A673 (cell line): ENCODE measurements at regions not wholly inside any gene's neighbourhood (a gene's known extent, or its start where the extent isn't known, plus 50 kb on each side); places are given as distances from the start of the nearest gene placed in this dataset.

ENCODE experiments used
- BruUV-seq: library from RNA; stranded (reverse); fragments of 400-500 nt; replicated peaks from 2 replicates; lab custom pipeline; 2021; lab: Mats Ljungman, UMichigan
- CTCF ChIA-PET: fragments of 300-600 bp; sonication (Branson Sonifier 250); formaldehyde crosslinking; loops from one replicate; lab custom pipeline; 2022; ENCODE audit warnings: antibody characterized with exemption; lab: Charles Lee
- POLR2A ChIA-PET: fragments of 300-600 bp; sonication (Branson Sonifier 250); formaldehyde crosslinking; loops from one replicate; lab custom pipeline; 2022; ENCODE audit warnings: antibody characterized with exemption; ENCODE audit not compliant: low non-redundant PET; lab: Charles Lee
- DNase-seq: peaks from one replicate; pipeline ENCODE4 v3.0.0-alpha.2; 2015; ENCODE audit warnings: low spot score
- H3K27ac ChIP-seq: fragments of 200-600 bp; sonication (generic); 2 replicates; pipeline ENCODE4 v1.5.1; 2016; ENCODE audit warnings: mixed run types, low read depth, mild to moderate bottlenecking, mixed read lengths, antibody characterized with exemption, low read length; ENCODE audit not compliant: poor library complexity, severe bottlenecking
- H3K27me3 ChIP-seq: fragments of 200-600 bp; sonication (generic); replicated peaks from 2 replicates; pipeline ENCODE4 v1.6.1; 2017; ENCODE audit warnings: mixed run types, low read depth, mild to moderate bottlenecking, mixed read lengths, antibody characterized with exemption, low read length; ENCODE audit not compliant: insufficient read depth, poor library complexity
- H3K36me3 ChIP-seq: fragments of 200-600 bp; sonication (generic); 2 replicates; pipeline ENCODE4 v1.6.1; 2016; ENCODE audit warnings: mixed run types, mild to moderate bottlenecking, mixed read lengths, antibody characterized with exemption, low read length; ENCODE audit not compliant: insufficient read depth, poor library complexity, severe bottlenecking
- H3K4me1 ChIP-seq: fragments of 200-600 bp; sonication (generic); 2 replicates; pipeline ENCODE4 v1.6.1; 2017; ENCODE audit warnings: mixed run types, mild to moderate bottlenecking, mixed read lengths, antibody characterized with exemption, low read length; ENCODE audit not compliant: insufficient read depth, poor library complexity, severe bottlenecking
- H3K4me3 ChIP-seq: fragments of 200-600 bp; sonication (generic); 2 replicates; pipeline ENCODE4 v1.5.1; 2016; ENCODE audit warnings: low read depth, mixed run types, mild to moderate bottlenecking, mixed read lengths, low read length; ENCODE audit not compliant: poor library complexity, severe bottlenecking
- H3K9me3 ChIP-seq: fragments of 200-600 bp; sonication (generic); 2 replicates; pipeline ENCODE4 v1.6.1; 2016; ENCODE audit warnings: mixed run types, low read depth, mild to moderate bottlenecking, mixed read lengths, antibody characterized with exemption, low read length; ENCODE audit not compliant: poor library complexity, severe bottlenecking
- EZH2 ChIP-seq: fragments of 200-600 bp; sonication (generic); IDR thresholded peaks from 2 replicates; pipeline ENCODE4 v1.6.1; 2017; ENCODE audit warnings: borderline replicate concordance, low read depth, mild to moderate bottlenecking, mixed read lengths, antibody characterized with exemption, low read length; ENCODE audit not compliant: poor library complexity, severe bottlenecking
- intact Hi-C: fragments of 100-400 bp; cut with micrococcal nuclease; formaldehyde crosslinking; loops from one replicate; pipeline ENCODE4 v1.10.0; 2022; ENCODE audit not compliant: unreplicated experiment
- TF ChIP-seq, protein P1 (sequence below): fragments of 300-800, 200-600 bp; sonication (generic); conservative IDR thresholded peaks from 2 replicates; pipeline ENCODE4 v1.5.1; 2017; ENCODE audit warnings: low read depth, mild to moderate bottlenecking, antibody characterized with exemption, low read length, moderate library complexity, mixed read lengths

DNA sequence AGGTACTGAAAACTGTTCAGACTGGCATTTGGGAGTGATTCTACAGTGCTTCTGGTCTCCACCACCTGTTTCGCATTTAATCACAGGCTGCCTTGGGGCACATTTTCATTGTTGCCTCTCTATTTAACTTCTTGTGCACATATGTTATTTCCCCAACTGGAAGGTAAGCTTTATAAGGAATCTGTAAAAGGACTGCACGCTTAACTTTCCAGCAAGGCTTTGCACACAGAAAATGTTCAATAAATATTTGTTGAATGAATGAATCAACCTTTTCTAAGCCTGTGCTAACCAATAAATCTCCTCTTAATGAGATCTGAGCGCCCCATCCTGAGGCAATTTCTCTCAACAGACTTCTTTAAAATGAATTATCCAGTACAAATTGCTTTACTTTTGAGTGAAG, 84.3 kb upstream of the ARHGAP29 start:
- no peak overlapping the region for H3K4me3 ChIP-seq
- TF ChIP-seq, protein P1, sequence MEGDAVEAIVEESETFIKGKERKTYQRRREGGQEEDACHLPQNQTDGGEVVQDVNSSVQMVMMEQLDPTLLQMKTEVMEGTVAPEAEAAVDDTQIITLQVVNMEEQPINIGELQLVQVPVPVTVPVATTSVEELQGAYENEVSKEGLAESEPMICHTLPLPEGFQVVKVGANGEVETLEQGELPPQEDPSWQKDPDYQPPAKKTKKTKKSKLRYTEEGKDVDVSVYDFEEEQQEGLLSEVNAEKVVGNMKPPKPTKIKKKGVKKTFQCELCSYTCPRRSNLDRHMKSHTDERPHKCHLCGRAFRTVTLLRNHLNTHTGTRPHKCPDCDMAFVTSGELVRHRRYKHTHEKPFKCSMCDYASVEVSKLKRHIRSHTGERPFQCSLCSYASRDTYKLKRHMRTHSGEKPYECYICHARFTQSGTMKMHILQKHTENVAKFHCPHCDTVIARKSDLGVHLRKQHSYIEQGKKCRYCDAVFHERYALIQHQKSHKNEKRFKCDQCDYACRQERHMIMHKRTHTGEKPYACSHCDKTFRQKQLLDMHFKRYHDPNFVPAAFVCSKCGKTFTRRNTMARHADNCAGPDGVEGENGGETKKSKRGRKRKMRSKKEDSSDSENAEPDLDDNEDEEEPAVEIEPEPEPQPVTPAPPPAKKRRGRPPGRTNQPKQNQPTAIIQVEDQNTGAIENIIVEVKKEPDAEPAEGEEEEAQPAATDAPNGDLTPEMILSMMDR, result no peak
- TF ChIP-seq EZH2, result no peak
- BruUV-seq, result no TSS peak
- no peaks in the 10 kb centered on the region for H3K9me3 ChIP-seq
- H3K4me1 ChIP-seq, result no peaks in the 10 kb centered on the region
- no peaks in the 10 kb centered on the region for H3K27me3 ChIP-seq
- intact Hi-C loops, result loop anchor here (10.0 kb wide), 1 partner anchor 77 kb away; no protein-coding TSS in a partner anchor
- POLR2A ChIA-PET, result no interaction called here
- no peak for DNase-seq
- CTCF ChIA-PET, result no interaction called here
- H3K27ac ChIP-seq, result no peak overlapping the region
- no peaks in the 10 kb centered on the region for H3K36me3 ChIP-seq

DNA sequence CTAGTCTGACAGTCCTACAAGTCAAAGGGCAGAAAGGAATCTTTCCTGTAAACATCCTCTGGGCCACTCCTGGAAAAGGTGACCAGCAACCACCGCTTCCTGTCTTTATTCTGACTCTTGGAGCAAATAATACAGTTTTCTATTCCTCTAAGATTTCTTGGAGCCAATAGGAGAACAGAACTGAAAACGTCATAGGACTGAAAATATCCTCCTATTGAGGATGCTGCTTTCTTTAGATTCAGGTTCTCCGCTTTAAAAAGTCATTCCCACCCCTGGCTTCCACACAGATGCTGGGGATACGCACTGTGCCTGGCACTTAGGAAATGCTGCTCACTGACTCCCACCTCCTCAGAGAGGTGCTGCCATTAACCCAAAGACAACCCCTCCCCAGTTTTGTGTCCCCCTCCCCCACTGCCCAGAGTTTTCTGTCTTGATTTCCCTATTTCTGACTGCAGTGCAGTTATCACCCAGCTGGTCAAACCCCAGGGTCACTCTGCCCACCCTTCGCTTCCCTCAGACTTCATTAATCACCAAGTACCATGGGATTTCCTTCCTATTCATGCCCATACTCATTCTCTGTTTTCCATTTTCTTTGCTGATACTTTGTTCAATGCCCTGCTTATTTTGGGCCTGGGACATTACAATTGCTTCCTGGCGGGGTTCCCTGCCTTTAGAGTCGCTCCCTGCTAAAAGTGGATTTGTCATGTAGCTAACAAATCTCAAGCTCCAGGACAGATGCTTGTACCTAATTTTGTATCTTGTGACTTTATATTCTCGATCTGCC, 82.1 kb upstream of the ARHGAP29 start:
- H3K4me1 ChIP-seq, result no peaks in the 10 kb centered on the region
- no peak for TF ChIP-seq EZH2
- TF ChIP-seq, protein P1, result no peak
- no peak overlapping the region for H3K27ac ChIP-seq
- H3K9me3 ChIP-seq, result no peaks in the 10 kb centered on the region
- H3K4me3 ChIP-seq, result no peak overlapping the region
- H3K27me3 ChIP-seq, result no peaks in the 10 kb centered on the region
- H3K36me3 ChIP-seq, result no peaks in the 10 kb centered on the region
- POLR2A ChIA-PET, result no interaction called here
- DNase-seq, result no peak
- CTCF ChIA-PET, result no interaction called here
- BruUV-seq, result no TSS peak
- intact Hi-C loops, result loop anchor here (10.0 kb wide), 1 partner anchor 75 kb away; no protein-coding TSS in a partner anchor

DNA sequence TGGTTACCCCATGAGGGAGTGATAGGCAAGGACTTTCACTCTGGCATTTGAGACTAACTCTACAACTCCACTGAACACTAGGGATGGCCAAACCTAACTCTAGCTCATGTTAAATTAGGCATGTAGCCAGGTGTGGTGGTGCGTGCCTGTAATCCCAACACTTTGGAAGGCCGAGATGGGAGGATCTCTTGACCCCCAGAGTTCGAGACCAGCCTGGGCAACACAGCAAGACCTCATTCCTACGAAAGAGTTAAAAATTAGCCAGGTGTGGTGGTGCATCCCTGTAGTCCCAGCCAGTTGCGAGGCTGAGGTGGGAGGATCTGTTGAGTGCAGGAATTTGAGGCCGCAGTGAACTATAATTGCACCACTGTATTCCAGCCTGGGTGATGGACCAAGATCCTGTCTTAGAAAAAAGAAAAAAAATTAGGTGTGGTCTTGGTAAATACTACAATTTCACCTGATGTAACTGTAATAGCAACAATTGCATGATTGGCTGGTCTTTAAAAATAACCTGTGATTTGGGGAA, 81.2 kb upstream of the ARHGAP29 start:
- Histone ChIP-seq H3K27ac (no peak overlapping the region), H3K27me3 (no peaks in the 10 kb centered on the region), H3K36me3 (no peaks in the 10 kb centered on the region), H3K4me1 (no peaks in the 10 kb centered on the region), H3K9me3 (no peaks in the 10 kb centered on the region), H3K4me3 (no peak overlapping the region)
- DNase-seq, result no peak
- no peak for TF ChIP-seq EZH2
- TF ChIP-seq, protein P1, result no peak
- ChIA-PET POLR2A (no interaction called here), CTCF (no interaction called here)
- BruUV-seq, result no TSS peak
- intact Hi-C loops, result no loop called here
